ENCODE measurements at regions not wholly inside any gene's neighbourhood (a gene's known extent, or its start where the extent isn't known, plus 50 kb on each side); places are given as distances from the start of the nearest gene placed in this dataset.

GRCh38 chr13:61275736-61276135 lies 139.9 kb downstream of the PCDH20 start:
- Histone ChIP-seq H3K9ac (replicated peaks in 1 of 4; ENCODE audit: extremely low read depth in 1 of 4, low read depth in 3 of 4, low read length in 3 of 4) (no peak overlapping the region), H2BK5ac (ENCODE audit: low read depth, low read length) (no peak overlapping the region), H4K5ac (ENCODE audit: insufficient read length, low read depth, low read length) (no peak overlapping the region), H2BK12ac (ENCODE audit: low read depth, low read length) (no peak overlapping the region), H3K4ac (replicated peaks; ENCODE audit: insufficient read length, low read depth, low read length) (no peak overlapping the region), H4K20me1 (replicated peaks in 1 of 2; ENCODE audit: control insufficient read depth in 1 of 2, insufficient read depth in 2 of 2, low read length in 2 of 2) (no peaks in the 10 kb centered on the region), H3K23ac (ENCODE audit: insufficient read length) (no peak overlapping the region), H3K23me2 (ENCODE audit: low read depth, low read length) (no peaks in the 10 kb centered on the region), H3K56ac (replicated peaks; ENCODE audit: insufficient read length, low read depth, low read length) (no peak overlapping the region), H3K79me2 (ENCODE audit: control insufficient read depth in 1 of 2, insufficient read depth in 2 of 2, low read length in 2 of 2) (no peaks in the 10 kb centered on the region), H4K91ac (replicated peaks; ENCODE audit: insufficient read length, low read length) (no peak overlapping the region), H3K27ac (ENCODE audit: low read depth, low read length) (no peak overlapping the region), H2AFZ (ENCODE audit: low read length) (no peak overlapping the region), H3K27me3 (replicated peaks in 1 of 4; ENCODE audit: control insufficient read depth in 3 of 4, extremely low read depth in 1 of 4, insufficient read depth in 3 of 4, low read length in 3 of 4) (no peaks in the 10 kb centered on the region), H2BK15ac (ENCODE audit: low read length) (no peak overlapping the region), H2BK120ac (replicated peaks; ENCODE audit: low read depth, low read length) (no peak overlapping the region), H3K14ac (ENCODE audit: insufficient read length) (no peak overlapping the region), H3K4me1 (replicated peaks in 1 of 4; ENCODE audit: control insufficient read depth in 3 of 4, insufficient read depth in 4 of 4, low read length in 3 of 4) (no peaks in the 10 kb centered on the region), H3K36me3 (ENCODE audit: control insufficient read depth in 2 of 4, insufficient read depth in 4 of 4, low read length in 3 of 4) (no peaks in the 10 kb centered on the region; a peak in 1 of 8 replicates), H4K8ac (ENCODE audit: extremely low read depth, insufficient read depth, low read length) (no peak overlapping the region), H2BK20ac (ENCODE audit: low read length) (no peak overlapping the region), H3K4me2 (ENCODE audit: insufficient read depth in 1 of 2, low read depth in 2 of 2, low read length in 2 of 2) (no peak overlapping the region), H3K18ac (ENCODE audit: extremely low read depth, low read length) (no peak overlapping the region), H3K4me3 (ENCODE audit: extremely low read depth in 1 of 4, insufficient read depth in 2 of 4, low read depth in 3 of 4, low read length in 4 of 4) (no peak overlapping the region), H2AK5ac (ENCODE audit: low read depth, low read length) (no peak overlapping the region), H3K9me3 (ENCODE audit: insufficient read depth in 2 of 2, low read depth in 1 of 2, low read length in 1 of 2) (peaks cover 0 to 7% of the 10 kb centered on the region in 2 experiments; a peak in 1 of 4 replicates), H3K79me1 (ENCODE audit: low read depth, low read length) (no peaks in the 10 kb centered on the region)
- DNase-seq (ENCODE audit: low read depth in 1 of 2, low spot score in 2 of 2) (no peak), FAIRE-seq (no peak)
- 16% methylated on average over 2 of the region's 2 CpGs; no CpG with 5 or more reads in 1 of the 2 experiments for WGBS, 2 experiments (ENCODE audit: extremely low coverage in 1 of 2, insufficient coverage in 1 of 2, insufficient read length in 1 of 2, insufficient replicate concordance in 2 of 2, low coverage in 1 of 2, low lambda C conversion rate in 2 of 2, missing lambda C conversion rate in 1 of 2)
- ChIA-PET POLR2A (ENCODE audit: partially characterized antibody) (no interaction called here), CTCF (ENCODE audit: partially characterized antibody) (no interaction called here)
- TF ChIP-seq RNF2 (IDR thresholded peaks at IDR 0.05; ENCODE audit: borderline replicate concordance, low read depth, low read length, missing control alignments, poor library complexity, severe bottlenecking) (no peak), FOSL1 (IDR thresholded peaks at IDR 0.05; ENCODE audit: insufficient read depth, low read depth, low read length) (no peak), CEBPB (IDR thresholded peaks at IDR 0.05; ENCODE audit: low read depth, low read length) (no peak), SP2 (IDR thresholded peaks at IDR 0.05; ENCODE audit: low read length) (no peak)
